ENCODE measurements at regions not wholly inside any gene's neighbourhood (a gene's known extent, or its start where the extent isn't known, plus 50 kb on each side); places are given as distances from the start of the nearest gene placed in this dataset.

- Histone ChIP-seq H3K4me2 (ENCODE audit: low read depth, low read length) (no peak overlapping the region), H3K27me3 (ENCODE audit: control insufficient read depth in 1 of 2, insufficient read depth in 2 of 2, low read length in 2 of 2) (no peaks in the 10 kb centered on the region), H3K9me3 (ENCODE audit: low read length) (no peaks in the 10 kb centered on the region), H3K4me1 (ENCODE audit: insufficient read depth, low read length) (no peaks in the 10 kb centered on the region), H4K20me1 (ENCODE audit: insufficient read depth, low read length) (no peaks in the 10 kb centered on the region), H3K79me2 (ENCODE audit: insufficient read depth, low read length) (no peaks in the 10 kb centered on the region), H3K9ac (ENCODE audit: insufficient read depth, low read depth, low read length) (no peak overlapping the region), H3K27ac (ENCODE audit: extremely low read length, insufficient read depth, low read length) (no peak overlapping the region), H3K36me3 (replicated peaks in 1 of 2; ENCODE audit: control insufficient read depth in 1 of 2, insufficient read depth in 2 of 2, low read length in 2 of 2) (no peaks in the 10 kb centered on the region), H3K4me3 (replicated peaks in 1 of 3; ENCODE audit: insufficient read depth in 1 of 3, low read depth in 2 of 3, low read length in 3 of 3) (no peak overlapping the region), H2AFZ (ENCODE audit: low read length) (no peak overlapping the region)
- BruUV-seq (replicated peaks): no TSS peak
- no peak for TF ChIP-seq ZNF260 (CRISPR knock-in tag; IDR thresholded peaks at IDR 0.05; ENCODE audit: borderline replicate concordance, low read depth)
- no peak for TF ChIP-seq POLR2G (IDR thresholded peaks at IDR 0.05; ENCODE audit: low read depth, low read length)
- no peak for TF ChIP-seq ZNF747 (CRISPR knock-in tag; IDR thresholded peaks at IDR 0.05; ENCODE audit: borderline replicate concordance)
- TF ChIP-seq, protein P1, sequence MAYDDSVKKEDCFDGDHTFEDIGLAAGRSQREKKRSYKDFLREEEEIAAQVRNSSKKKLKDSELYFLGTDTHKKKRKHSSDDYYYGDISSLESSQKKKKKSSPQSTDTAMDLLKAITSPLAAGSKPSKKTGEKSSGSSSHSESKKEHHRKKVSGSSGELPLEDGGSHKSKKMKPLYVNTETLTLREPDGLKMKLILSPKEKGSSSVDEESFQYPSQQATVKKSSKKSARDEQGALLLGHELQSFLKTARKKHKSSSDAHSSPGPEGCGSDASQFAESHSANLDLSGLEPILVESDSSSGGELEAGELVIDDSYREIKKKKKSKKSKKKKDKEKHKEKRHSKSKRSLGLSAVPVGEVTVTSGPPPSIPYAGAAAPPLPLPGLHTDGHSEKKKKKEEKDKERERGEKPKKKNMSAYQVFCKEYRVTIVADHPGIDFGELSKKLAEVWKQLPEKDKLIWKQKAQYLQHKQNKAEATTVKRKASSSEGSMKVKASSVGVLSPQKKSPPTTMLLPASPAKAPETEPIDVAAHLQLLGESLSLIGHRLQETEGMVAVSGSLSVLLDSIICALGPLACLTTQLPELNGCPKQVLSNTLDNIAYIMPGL (CRISPR knock-in tag; IDR thresholded peaks at IDR 0.05; ENCODE audit: borderline replicate concordance in 1 of 2, low read depth in 1 of 2): no peak
- TF ChIP-seq HMGA1 (CRISPR knock-in tag; conservative IDR thresholded peaks at IDR 0.05): no peak
- TF ChIP-seq ARNT2 (CRISPR knock-in tag; IDR thresholded peaks at IDR 0.05; ENCODE audit: low read depth): no peak
- TF ChIP-seq TRIM24 (CRISPR knock-in tag; IDR thresholded peaks at IDR 0.05): no peak
- TF ChIP-seq, protein P2, sequence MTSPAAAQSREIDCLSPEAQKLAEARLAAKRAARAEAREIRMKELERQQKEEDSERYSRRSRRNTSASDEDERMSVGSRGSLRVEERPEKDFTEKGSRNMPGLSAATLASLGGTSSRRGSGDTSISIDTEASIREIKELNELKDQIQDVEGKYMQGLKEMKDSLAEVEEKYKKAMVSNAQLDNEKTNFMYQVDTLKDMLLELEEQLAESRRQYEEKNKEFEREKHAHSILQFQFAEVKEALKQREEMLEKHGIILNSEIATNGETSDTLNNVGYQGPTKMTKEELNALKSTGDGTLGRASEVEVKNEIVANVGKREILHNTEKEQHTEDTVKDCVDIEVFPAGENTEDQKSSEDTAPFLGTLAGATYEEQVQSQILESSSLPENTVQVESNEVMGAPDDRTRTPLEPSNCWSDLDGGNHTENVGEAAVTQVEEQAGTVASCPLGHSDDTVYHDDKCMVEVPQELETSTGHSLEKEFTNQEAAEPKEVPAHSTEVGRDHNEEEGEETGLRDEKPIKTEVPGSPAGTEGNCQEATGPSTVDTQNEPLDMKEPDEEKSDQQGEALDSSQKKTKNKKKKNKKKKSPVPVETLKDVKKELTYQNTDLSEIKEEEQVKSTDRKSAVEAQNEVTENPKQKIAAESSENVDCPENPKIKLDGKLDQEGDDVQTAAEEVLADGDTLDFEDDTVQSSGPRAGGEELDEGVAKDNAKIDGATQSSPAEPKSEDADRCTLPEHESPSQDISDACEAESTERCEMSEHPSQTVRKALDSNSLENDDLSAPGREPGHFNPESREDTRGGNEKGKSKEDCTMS (CRISPR knock-in tag; conservative IDR thresholded peaks at IDR 0.05): no peak
- no peak for TF ChIP-seq REXO4 (CRISPR knock-in tag; IDR thresholded peaks at IDR 0.05; ENCODE audit: borderline replicate concordance)
- no peak for TF ChIP-seq ZFP37 (CRISPR knock-in tag; IDR thresholded peaks at IDR 0.05; ENCODE audit: borderline replicate concordance)
- no peak for TF ChIP-seq ZNF713 (CRISPR knock-in tag; IDR thresholded peaks at IDR 0.05)
- TF ChIP-seq DNMT1 (CRISPR knock-in tag; IDR thresholded peaks at IDR 0.05): no peak
- no peak for TF ChIP-seq AFF4 (CRISPR knock-in tag; IDR thresholded peaks at IDR 0.05)
- no peak for TF ChIP-seq ZNF124 (CRISPR knock-in tag; IDR thresholded peaks at IDR 0.05)
- TF ChIP-seq TARDBP (CRISPR knock-in tag; IDR thresholded peaks at IDR 0.05): no peak
- no peak for TF ChIP-seq PITX1 (CRISPR knock-in tag; IDR thresholded peaks at IDR 0.05)
- CTCF ChIA-PET (ENCODE audit: low intra/inter-chr PET ratio, low total read pairs): no interaction called here
- intact Hi-C loops (cut with micrococcal nuclease; ENCODE audit: unreplicated experiment) (no loop called here), in situ Hi-C loops (cut with HindIII; ENCODE audit: extremely low pct_ligation_motif_present, low pct_unique_long_range_greater_than_20kb) (no loop called here)
- no peak for ATAC-seq
- WGBS (ENCODE audit: low lambda C conversion rate): under 1% methylated on average over 3 of the region's 3 CpGs
- POLR2A ChIA-PET: no interaction called here
- no peak for FAIRE-seq
- no peak for DNase-seq (ENCODE audit: low spot score)
Observed at GRCh38 chr5:121366515-121366914, 485.2 kb upstream of the FTMT start.
